ENCODE measurements at regions not wholly inside any gene's neighbourhood (a gene's known extent, or its start where the extent isn't known, plus 50 kb on each side); places are given as distances from the start of the nearest gene placed in this dataset.

DNA sequence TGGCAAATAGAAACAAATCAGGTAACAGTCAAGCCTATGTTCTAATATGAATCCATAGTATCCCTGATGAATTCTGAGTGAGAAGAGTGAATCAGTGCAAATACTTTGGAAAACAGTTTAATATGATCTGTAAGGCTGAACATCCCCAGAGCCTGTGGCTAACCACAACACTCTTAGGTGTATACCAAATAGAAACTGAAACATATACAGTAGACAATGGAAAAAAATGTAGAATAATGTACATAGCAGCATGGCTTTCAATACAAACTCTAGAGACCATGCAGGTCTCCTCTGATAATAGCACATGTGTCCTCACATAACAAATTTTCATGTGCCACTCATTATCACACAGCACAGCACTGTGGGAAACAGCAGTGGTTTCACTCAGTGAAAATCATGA, 513.6 kb downstream of the CDY2B start:
- Histone ChIP-seq H2AFZ (ENCODE audit: low read length) (no peak overlapping the region), H3K4me2 (ENCODE audit: low read length) (no peak overlapping the region), H3K79me2 (ENCODE audit: insufficient read depth, low read length) (no peaks in the 10 kb centered on the region), H3K27me3 (ENCODE audit: insufficient read depth, low read length) (no peaks in the 10 kb centered on the region), H3K36me3 (ENCODE audit: insufficient read depth, low read length) (no peaks in the 10 kb centered on the region), H3F3A (ENCODE audit: insufficient read depth, low read length) (no peaks in the 10 kb centered on the region), H3K4me1 (ENCODE audit: insufficient read depth, low read length, severe bottlenecking) (no peaks in the 10 kb centered on the region), H3K27ac (ENCODE audit: low read depth, low read length, poor library complexity, severe bottlenecking) (no peak overlapping the region), H3K9me2 (ENCODE audit: low read depth, low read length) (no peaks in the 10 kb centered on the region), H4K20me1 (ENCODE audit: insufficient read depth, low read length) (no peaks in the 10 kb centered on the region), H3K9me3 (ENCODE audit: low read length) (no peaks in the 10 kb centered on the region), H3K9ac (ENCODE audit: low read length) (no peak overlapping the region), H3K4me3 (ENCODE audit: low read depth, low read length, poor library complexity, severe bottlenecking) (no peak overlapping the region)
- TF ChIP-seq EZH2 (IDR thresholded peaks at IDR 0.05; ENCODE audit: borderline replicate concordance, low read length), result no peak
- TF ChIP-seq, protein P1, sequence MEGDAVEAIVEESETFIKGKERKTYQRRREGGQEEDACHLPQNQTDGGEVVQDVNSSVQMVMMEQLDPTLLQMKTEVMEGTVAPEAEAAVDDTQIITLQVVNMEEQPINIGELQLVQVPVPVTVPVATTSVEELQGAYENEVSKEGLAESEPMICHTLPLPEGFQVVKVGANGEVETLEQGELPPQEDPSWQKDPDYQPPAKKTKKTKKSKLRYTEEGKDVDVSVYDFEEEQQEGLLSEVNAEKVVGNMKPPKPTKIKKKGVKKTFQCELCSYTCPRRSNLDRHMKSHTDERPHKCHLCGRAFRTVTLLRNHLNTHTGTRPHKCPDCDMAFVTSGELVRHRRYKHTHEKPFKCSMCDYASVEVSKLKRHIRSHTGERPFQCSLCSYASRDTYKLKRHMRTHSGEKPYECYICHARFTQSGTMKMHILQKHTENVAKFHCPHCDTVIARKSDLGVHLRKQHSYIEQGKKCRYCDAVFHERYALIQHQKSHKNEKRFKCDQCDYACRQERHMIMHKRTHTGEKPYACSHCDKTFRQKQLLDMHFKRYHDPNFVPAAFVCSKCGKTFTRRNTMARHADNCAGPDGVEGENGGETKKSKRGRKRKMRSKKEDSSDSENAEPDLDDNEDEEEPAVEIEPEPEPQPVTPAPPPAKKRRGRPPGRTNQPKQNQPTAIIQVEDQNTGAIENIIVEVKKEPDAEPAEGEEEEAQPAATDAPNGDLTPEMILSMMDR (IDR thresholded peaks at IDR 0.05; ENCODE audit: low read length), result no peak

DNA sequence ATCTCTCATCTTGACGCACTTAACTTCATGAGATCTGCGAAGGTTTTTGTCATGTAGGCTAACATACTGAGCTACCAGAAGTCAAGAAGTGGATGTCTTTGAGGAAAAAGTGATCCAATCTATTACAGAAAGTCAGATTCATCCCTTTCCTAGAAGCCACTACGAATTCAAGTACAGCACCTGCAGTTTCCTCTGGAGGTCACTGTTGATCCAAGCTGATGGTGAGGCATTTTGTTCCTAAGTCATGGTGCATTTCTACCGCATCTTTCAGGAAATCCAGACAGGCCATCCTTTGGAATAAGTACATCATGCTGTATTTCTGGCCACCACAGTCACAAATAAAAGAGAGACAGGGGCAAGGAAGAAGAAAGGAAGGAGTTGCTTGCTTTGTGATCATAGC, 541.0 kb downstream of the CDY2B start:
- Histone ChIP-seq H3K9me3 (ENCODE audit: low read length) (no peaks in the 10 kb centered on the region), H4K20me1 (ENCODE audit: insufficient read depth, low read length) (no peaks in the 10 kb centered on the region), H3K4me2 (ENCODE audit: low read length) (no peak overlapping the region), H3K4me1 (ENCODE audit: insufficient read depth, low read length, severe bottlenecking) (no peaks in the 10 kb centered on the region), H2AFZ (ENCODE audit: low read length) (no peak overlapping the region), H3K27me3 (ENCODE audit: insufficient read depth, low read length) (no peaks in the 10 kb centered on the region), H3K36me3 (ENCODE audit: insufficient read depth, low read length) (no peaks in the 10 kb centered on the region), H3F3A (ENCODE audit: insufficient read depth, low read length) (no peaks in the 10 kb centered on the region), H3K27ac (ENCODE audit: low read depth, low read length, poor library complexity, severe bottlenecking) (no peak overlapping the region), H3K9ac (ENCODE audit: low read length) (no peak overlapping the region), H3K79me2 (ENCODE audit: insufficient read depth, low read length) (no peaks in the 10 kb centered on the region), H3K4me3 (ENCODE audit: low read depth, low read length, poor library complexity, severe bottlenecking) (no peak overlapping the region), H3K9me2 (ENCODE audit: low read depth, low read length) (no peaks in the 10 kb centered on the region)
- no peak for TF ChIP-seq EZH2 (IDR thresholded peaks at IDR 0.05; ENCODE audit: borderline replicate concordance, low read length)
- TF ChIP-seq, protein P1 (IDR thresholded peaks at IDR 0.05; ENCODE audit: low read length), result no peak

DNA sequence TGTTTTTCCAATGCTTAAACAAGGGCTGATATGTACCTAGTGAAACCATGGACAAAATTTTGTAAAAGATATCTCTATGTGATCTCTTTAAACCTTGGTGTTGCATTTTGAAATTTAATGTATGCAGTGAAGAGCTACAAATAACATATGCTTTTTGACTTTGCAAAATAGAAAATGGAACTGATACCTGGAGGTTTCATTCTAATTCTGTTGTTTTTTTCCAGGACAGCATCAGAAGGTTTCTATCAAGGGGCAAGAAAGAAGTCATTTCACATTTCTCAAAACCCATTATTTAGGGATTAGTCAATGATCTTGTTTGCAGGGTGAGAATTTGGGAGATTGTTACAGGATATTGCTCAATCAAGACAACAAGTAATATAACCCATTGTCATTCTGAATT, 549.3 kb downstream of the CDY2B start:
- no peaks in the 10 kb centered on the region for H3K36me3 ChIP-seq (ENCODE audit: insufficient read depth, low read length)
- H3K9me2 ChIP-seq (ENCODE audit: low read depth, low read length), result no peaks in the 10 kb centered on the region
- no peak overlapping the region for H3K4me2 ChIP-seq (ENCODE audit: low read length)
- H4K20me1 ChIP-seq (ENCODE audit: insufficient read depth, low read length), result no peaks in the 10 kb centered on the region
- no peak overlapping the region for H3K9ac ChIP-seq (ENCODE audit: low read length)
- H3K4me3 ChIP-seq (ENCODE audit: low read depth, low read length, poor library complexity, severe bottlenecking), result no peak overlapping the region
- TF ChIP-seq, protein P1 (IDR thresholded peaks at IDR 0.05; ENCODE audit: low read length), result no peak
- no peak for TF ChIP-seq EZH2 (IDR thresholded peaks at IDR 0.05; ENCODE audit: borderline replicate concordance, low read length)
- no peaks in the 10 kb centered on the region for H3K27me3 ChIP-seq (ENCODE audit: insufficient read depth, low read length)
- H3F3A ChIP-seq (ENCODE audit: insufficient read depth, low read length), result no peaks in the 10 kb centered on the region
- H2AFZ ChIP-seq (ENCODE audit: low read length), result no peak overlapping the region
- no peaks in the 10 kb centered on the region for H3K79me2 ChIP-seq (ENCODE audit: insufficient read depth, low read length)
- H3K9me3 ChIP-seq (ENCODE audit: low read length), result no peaks in the 10 kb centered on the region
- H3K27ac ChIP-seq (ENCODE audit: low read depth, low read length, poor library complexity, severe bottlenecking), result no peak overlapping the region
- H3K4me1 ChIP-seq (ENCODE audit: insufficient read depth, low read length, severe bottlenecking), result no peaks in the 10 kb centered on the region
